Cardiac fibroblast (primary cell): ENCODE measurements at regions not wholly inside any gene's neighbourhood (a gene's known extent, or its start where the extent isn't known, plus 50 kb on each side); places are given as distances from the start of the nearest gene placed in this dataset.

Experiments
- DNase-seq, 2 donors: peaks; one replicate each; pipeline versions ENCODE4 v3.0.0 to v3.0.0-alpha.2; 2010; ENCODE audit warnings: low read depth in 2 of 2
- H3K4me3 ChIP-seq, 2 donors: replicated peaks in 1 of 2; 1 replicate in 1 of 2; 2 replicates in 1 of 2; pipeline ENCODE4 v1.5.1; 2011; ENCODE audit warnings: low read depth in 2 of 2, low read length in 2 of 2, mild to moderate bottlenecking in 2 of 2, moderate library complexity in 1 of 2
- CTCF ChIP-seq: IDR thresholded peaks from one replicate; pipeline ENCODE4 v1.5.1; 2011; ENCODE audit warnings: low read depth, mild to moderate bottlenecking, low read length, inconsistent platforms

DNA sequence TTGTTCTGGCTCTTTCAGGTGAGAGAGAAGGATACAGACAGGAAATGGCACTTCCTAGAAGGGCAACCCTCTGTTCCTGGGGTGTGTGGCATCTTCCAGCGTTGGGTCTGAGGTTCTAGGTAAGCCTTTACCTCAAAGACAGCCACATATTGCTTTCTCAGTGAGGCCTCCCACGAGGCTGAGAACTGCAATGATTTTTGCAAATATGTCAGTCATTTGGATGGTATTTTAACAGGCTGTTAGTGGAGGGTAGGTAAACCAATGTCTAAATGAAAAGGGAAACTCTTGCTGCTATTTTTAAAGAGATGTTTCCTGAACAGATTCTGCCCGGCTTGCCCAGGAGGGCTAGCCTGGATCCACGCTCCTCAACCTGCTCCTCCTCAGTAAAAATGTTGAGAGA lies 240.3 kb upstream of the KLF6 start:
- DNase-seq, result no peak
- H3K4me3 ChIP-seq, result no peak overlapping the region
- no peak for TF ChIP-seq CTCF

DNA sequence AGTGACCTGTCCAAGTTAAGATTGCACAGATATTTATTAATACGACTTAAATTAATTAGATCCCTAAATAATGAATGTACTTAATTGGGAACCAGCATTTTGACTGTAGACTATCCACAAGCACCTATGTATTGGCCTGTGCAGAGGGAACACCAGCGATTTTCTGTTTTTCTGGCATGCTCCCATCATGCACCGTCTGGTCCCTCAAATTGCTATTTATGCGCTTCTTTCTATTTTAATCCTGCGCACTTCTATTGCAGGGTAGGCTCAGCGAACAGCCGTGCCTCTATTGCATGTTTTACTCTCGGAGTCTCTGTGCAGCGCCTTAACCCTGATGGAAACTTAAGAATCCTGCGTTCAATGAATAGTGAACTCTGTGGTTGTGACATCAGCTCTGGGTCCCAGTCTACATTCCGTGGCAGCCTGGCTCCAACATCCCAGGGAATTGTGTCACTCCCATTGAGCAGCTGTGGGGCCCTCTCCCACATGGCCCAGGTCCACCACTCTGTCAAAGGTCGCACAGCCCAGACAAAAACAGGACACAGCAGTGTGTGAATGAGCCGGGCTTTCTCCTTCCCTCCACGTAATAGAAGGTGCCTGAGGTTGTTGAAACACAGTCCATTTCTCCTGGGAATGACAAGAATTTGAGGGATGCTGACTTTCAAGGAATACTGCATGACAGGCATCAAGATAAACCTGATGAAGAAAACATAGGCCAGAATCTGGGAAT lies 239.7 kb upstream of the KLF6 start:
- no peak overlapping the region for H3K4me3 ChIP-seq
- peak in 1 of 2 donors; percentile 7 for DNase-seq
- TF ChIP-seq CTCF, result no peak

GRCh38 chr10:4024027-4024426 lies 239.0 kb upstream of the KLF6 start:
- no peak for TF ChIP-seq CTCF
- no peak overlapping the region for H3K4me3 ChIP-seq
- peak in 1 of 2 donors; percentile 34 for DNase-seq

DNA sequence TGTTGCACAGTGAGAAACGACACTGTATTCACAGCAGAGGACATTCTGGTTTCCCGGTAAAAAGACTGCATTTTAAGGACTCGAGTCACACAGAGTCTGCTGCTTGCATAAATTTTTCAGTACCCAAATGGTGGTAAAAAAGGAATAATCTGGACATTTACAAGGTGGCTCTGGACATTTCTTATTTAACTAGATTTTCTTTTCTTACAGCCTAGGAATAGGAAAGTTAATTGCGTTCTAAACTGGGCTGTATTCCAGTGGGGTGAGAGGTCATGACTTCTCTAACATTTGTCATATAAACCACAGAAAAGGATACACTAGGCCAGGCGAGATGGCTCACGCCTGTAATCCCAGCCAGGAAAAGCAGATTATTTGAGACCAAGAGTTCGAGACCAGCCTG lies 237.5 kb upstream of the KLF6 start:
- no peak overlapping the region for H3K4me3 ChIP-seq
- DNase-seq, result peak in 1 of 2 donors; percentile 18
- TF ChIP-seq CTCF, result no peak

DNA sequence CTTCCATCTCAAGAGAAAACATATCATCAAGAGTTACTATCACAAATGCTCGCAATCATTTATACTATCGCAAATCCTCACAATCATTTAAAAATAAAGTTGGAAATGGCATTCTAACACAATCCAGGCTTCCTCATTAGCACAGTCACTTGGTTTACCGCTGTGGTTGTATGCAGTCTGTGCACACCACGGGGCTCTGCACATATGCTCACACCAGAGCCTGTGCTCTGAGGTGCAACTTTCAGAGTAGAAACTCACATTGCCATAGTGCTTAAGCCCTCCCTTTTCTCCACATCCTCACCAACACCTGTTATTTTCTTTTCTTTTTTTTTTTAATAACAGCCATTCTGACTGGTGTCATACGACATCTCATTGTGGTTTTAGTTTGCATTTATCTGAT lies 235.6 kb upstream of the KLF6 start:
- DNase-seq, result no peak
- no peak overlapping the region for H3K4me3 ChIP-seq
- no peak for TF ChIP-seq CTCF

GRCh38 chr10:4018054-4018511 lies 233.1 kb upstream of the KLF6 start:
- no peak for TF ChIP-seq CTCF
- H3K4me3 ChIP-seq, result no peak overlapping the region
- no peak for DNase-seq

GRCh38 chr10:4017336-4017735 lies 232.3 kb upstream of the KLF6 start:
- DNase-seq, result no peak
- no peak for TF ChIP-seq CTCF
- H3K4me3 ChIP-seq, result no peak overlapping the region
